ENCODE measurements at regions not wholly inside any gene's neighbourhood (a gene's known extent, or its start where the extent isn't known, plus 50 kb on each side); places are given as distances from the start of the nearest gene placed in this dataset.

- no peak for DNase-seq
- TF ChIP-seq CTCF (IDR thresholded peaks at IDR 0.05), result no peak
- Mint-ChIP-seq H3K36me3 (ENCODE audit: low read depth) (no peaks in the 10 kb centered on the region), H3K9me3 (peaks cover 11% of the 10 kb centered on the region; the same call in 1 of the 2 replicates), H3K27me3 (ENCODE audit: insufficient read depth) (peaks cover 2% of the 10 kb centered on the region; the same call in 1 of the 2 replicates), H3K27ac (no peak overlapping the region), H3K4me3 (no peak overlapping the region), H3K4me1 (ENCODE audit: low read depth) (no peaks in the 10 kb centered on the region)
Measured at GRCh38 chrX:149262086-149262485, 243.0 kb downstream of the IDS start.

GRCh38 chrX:149259241-149259640, 245.9 kb downstream of the IDS start:
- H3K4me3 Mint-ChIP-seq, result no peak overlapping the region
- no peaks in the 10 kb centered on the region for H3K4me1 Mint-ChIP-seq (ENCODE audit: low read depth)
- TF ChIP-seq CTCF (IDR thresholded peaks at IDR 0.05), result no peak
- peaks cover 21% of the 10 kb centered on the region for H3K9me3 Mint-ChIP-seq
- no peak for DNase-seq
- no peaks in the 10 kb centered on the region for H3K36me3 Mint-ChIP-seq (ENCODE audit: low read depth)
- no peak overlapping the region for H3K27ac Mint-ChIP-seq
- H3K27me3 Mint-ChIP-seq (ENCODE audit: insufficient read depth), result no peaks in the 10 kb centered on the region

- no peak for DNase-seq
- H3K27me3 Mint-ChIP-seq (ENCODE audit: insufficient read depth), result no peaks in the 10 kb centered on the region
- TF ChIP-seq CTCF (IDR thresholded peaks at IDR 0.05), result no peak
- H3K4me3 Mint-ChIP-seq, result no peak overlapping the region
- no peaks in the 10 kb centered on the region for H3K36me3 Mint-ChIP-seq (ENCODE audit: low read depth)
- H3K9me3 Mint-ChIP-seq, result peaks cover 18% of the 10 kb centered on the region
- H3K4me1 Mint-ChIP-seq (ENCODE audit: low read depth), result no peaks in the 10 kb centered on the region
- no peak overlapping the region for H3K27ac Mint-ChIP-seq
Measured at GRCh38 chrX:149255860-149256259, 249.2 kb downstream of the IDS start.

GRCh38 chrX:149248073-149248625, 257.0 kb downstream of the IDS start:
- H3K27me3 Mint-ChIP-seq (ENCODE audit: insufficient read depth), result no peaks in the 10 kb centered on the region; the same call in 1 of the 2 replicates
- no peak for TF ChIP-seq CTCF (IDR thresholded peaks at IDR 0.05)
- no peak for DNase-seq
- H3K4me1 Mint-ChIP-seq (ENCODE audit: low read depth), result no peaks in the 10 kb centered on the region
- H3K27ac Mint-ChIP-seq, result no peak overlapping the region
- H3K4me3 Mint-ChIP-seq, result no peak overlapping the region
- no peaks in the 10 kb centered on the region for H3K36me3 Mint-ChIP-seq (ENCODE audit: low read depth)
- peaks cover 5% of the 10 kb centered on the region for H3K9me3 Mint-ChIP-seq

GRCh38 chrX:149230689-149231088, 274.4 kb downstream of the IDS start:
- Mint-ChIP-seq H3K36me3 (ENCODE audit: low read depth) (no peaks in the 10 kb centered on the region), H3K4me1 (ENCODE audit: low read depth) (no peaks in the 10 kb centered on the region), H3K9me3 (peaks cover 37% of the 10 kb centered on the region), H3K4me3 (no peak overlapping the region), H3K27ac (no peak overlapping the region), H3K27me3 (ENCODE audit: insufficient read depth) (no peaks in the 10 kb centered on the region)
- no peak for TF ChIP-seq CTCF (IDR thresholded peaks at IDR 0.05)
- no peak for DNase-seq

- Mint-ChIP-seq H3K9me3 (peaks cover 24% of the 10 kb centered on the region), H3K4me3 (no peak overlapping the region)
- no peak for DNase-seq
Measured at GRCh38 chrX:149223854-149224253, 281.3 kb downstream of the IDS start.

More at GRCh38 chrX:149223854-149224253, 281.3 kb downstream of the IDS start:
- no peak for TF ChIP-seq CTCF (IDR thresholded peaks at IDR 0.05)
- Mint-ChIP-seq H3K27me3 (ENCODE audit: insufficient read depth) (no peaks in the 10 kb centered on the region), H3K27ac (no peak overlapping the region), H3K4me1 (ENCODE audit: low read depth) (no peaks in the 10 kb centered on the region), H3K36me3 (ENCODE audit: low read depth) (no peaks in the 10 kb centered on the region)

Measured in HFFc6 (cell line).